Keratinocyte (primary cell): ENCODE measurements at regions not wholly inside any gene's neighbourhood (a gene's known extent, or its start where the extent isn't known, plus 50 kb on each side); places are given as distances from the start of the nearest gene placed in this dataset.

ENCODE experiments used
- DNase-seq: peaks from one replicate; pipeline ENCODE4 v3.0.0-alpha.2; 2011; ENCODE audit warnings: low read depth, missing footprints, low spot score
- FAIRE-seq: peaks from 2 replicates; lab custom pipeline; 2011; peaks lifted over from hg19 to GRCh38; lab: Jason Lieb, UNC
- H2AFZ ChIP-seq: 2 replicates; pipeline ENCODE4 v1.6.0; 2012; ENCODE audit warnings: low read length, control low read depth, inconsistent platforms; ENCODE audit not compliant: control insufficient read depth
- H3K27ac ChIP-seq: 2 replicates; pipeline ENCODE4 v1.5.1; 2011; ENCODE audit warnings: low read length; ENCODE audit not compliant: control insufficient read depth, insufficient read depth
- H3K27me3 ChIP-seq: 3 replicates; pipeline ENCODE4 v1.6.0; 2011; ENCODE audit warnings: low read length; ENCODE audit not compliant: control insufficient read depth, insufficient read depth; ENCODE audit errors: extremely low read depth
- H3K36me3 ChIP-seq, 2 experiments: 2 replicates in 1 of 2; 3 replicates in 1 of 2; pipeline ENCODE4 v1.5.1; 2011; ENCODE audit warnings: low read length in 2 of 2, mild to moderate bottlenecking in 1 of 2; ENCODE audit not compliant: control insufficient read depth in 2 of 2, insufficient read depth in 2 of 2; ENCODE audit errors: extremely low read depth in 1 of 2
- H3K4me1 ChIP-seq: 3 replicates; pipeline ENCODE4 v1.5.1; 2011; ENCODE audit warnings: low read length; ENCODE audit not compliant: control insufficient read depth, insufficient read depth; ENCODE audit errors: extremely low read depth
- H3K4me2 ChIP-seq: 3 replicates; pipeline ENCODE4 v1.6.0; 2011; ENCODE audit warnings: low read depth, low read length; ENCODE audit not compliant: control insufficient read depth, insufficient read depth; ENCODE audit errors: extremely low read depth
- H3K4me3 ChIP-seq, 3 experiments: fragments of 200-600 bp in 1 of 3; sonication (generic) in 1 of 3; 2 replicates in 2 of 3; 3 replicates in 1 of 3; pipeline ENCODE4 v1.5.1; 2011 to 2016; ENCODE audit warnings: low read length in 3 of 3, mild to moderate bottlenecking in 3 of 3, control low read depth in 2 of 3, inconsistent platforms in 1 of 3, low read depth in 1 of 3, mixed read lengths in 1 of 3, mixed run types in 1 of 3, moderate library complexity in 1 of 3; ENCODE audit not compliant: control insufficient read depth in 2 of 3, insufficient read depth in 2 of 3; ENCODE audit errors: extremely low read depth in 1 of 3
- H3K79me2 ChIP-seq: 2 replicates; pipeline ENCODE4 v1.6.0; 2012; ENCODE audit warnings: low read length; ENCODE audit not compliant: control insufficient read depth, insufficient read depth
- H3K9ac ChIP-seq: 3 replicates; pipeline ENCODE4 v1.6.0; 2011; ENCODE audit warnings: low read length; ENCODE audit not compliant: control insufficient read depth, insufficient read depth; ENCODE audit errors: extremely low read depth
- H3K9me1 ChIP-seq: 3 replicates; pipeline ENCODE4 v1.6.0; 2011; ENCODE audit warnings: low read length; ENCODE audit not compliant: control insufficient read depth, insufficient read depth; ENCODE audit errors: extremely low read depth
- H3K9me3 ChIP-seq: 2 replicates; pipeline ENCODE4 v1.5.1; 2012; ENCODE audit warnings: low read depth, low read length; ENCODE audit not compliant: control insufficient read depth
- H4K20me1 ChIP-seq: 3 replicates; pipeline ENCODE4 v1.6.0; 2011; ENCODE audit warnings: low read length; ENCODE audit not compliant: control insufficient read depth, insufficient read depth; ENCODE audit errors: extremely low read depth
- CTCF ChIP-seq, 3 experiments: IDR thresholded peaks in 1 of 3; conservative IDR thresholded peaks in 1 of 3; optimal IDR thresholded peaks in 1 of 3; 2 replicates in 2 of 3; 3 replicates in 1 of 3; pipeline versions ENCODE3 to v1.5.1; 2011; ENCODE audit warnings: low read length in 3 of 3, mild to moderate bottlenecking in 3 of 3, moderate library complexity in 2 of 3, control low read depth in 1 of 3, inconsistent platforms in 1 of 3; ENCODE audit not compliant: insufficient read depth in 2 of 3; ENCODE audit errors: extremely low read depth in 1 of 3
- EZH2 ChIP-seq: IDR thresholded peaks from one replicate; pipeline ENCODE4 v1.6.1; 2012; ENCODE audit warnings: inconsistent platforms, mild to moderate bottlenecking, low read length, moderate library complexity
- dilution Hi-C: fragments of 300-500 bp; cut with MboI; formaldehyde crosslinking; loops from one replicate; pipeline ENCODE4 v1.7.0; 2020; ENCODE audit warnings: low sequenced_read_pairs; ENCODE audit not compliant: extremely low pct_ligation_motif_present

DNA sequence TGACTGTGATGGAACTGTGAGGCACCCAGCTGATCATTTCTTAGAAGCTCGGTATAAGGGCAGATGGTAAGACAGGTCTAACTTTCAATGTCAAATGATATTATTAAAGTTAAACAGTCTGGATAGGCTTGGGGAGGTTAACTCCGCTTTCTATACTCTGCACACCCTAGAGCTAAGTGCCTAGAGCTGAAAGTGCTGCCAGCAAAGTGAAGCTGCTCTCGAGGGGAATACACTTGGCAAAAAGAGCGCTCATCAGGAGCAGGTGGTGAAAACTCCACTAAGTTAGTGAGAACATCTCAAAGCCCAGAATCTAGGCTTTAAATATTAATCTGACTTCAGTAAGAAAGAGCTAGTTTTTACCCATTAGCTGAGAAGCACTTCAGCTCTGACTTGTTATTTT lies 349.6 kb upstream of the SLC30A5 start:
- Histone ChIP-seq H2AFZ (no peak overlapping the region), H3K27me3 (no peaks in the 10 kb centered on the region), H3K4me1 (no peaks in the 10 kb centered on the region), H3K4me2 (no peak overlapping the region), H3K4me3 (no peak overlapping the region), H3K36me3 (no peaks in the 10 kb centered on the region), H3K9ac (no peak overlapping the region), H3K79me2 (no peaks in the 10 kb centered on the region), H3K27ac (no peak overlapping the region), H3K9me1 (no peaks in the 10 kb centered on the region), H3K9me3 (no peaks in the 10 kb centered on the region), H4K20me1 (no peaks in the 10 kb centered on the region)
- TF ChIP-seq EZH2, result no peak
- no peak for TF ChIP-seq CTCF (optimal IDR thresholded peaks at IDR 0.05 in 1 of 3, IDR thresholded peaks at IDR 0.05 in 1 of 3, conservative IDR thresholded peaks at IDR 0.05 in 1 of 3; ENCODE audit: extremely low read depth in 1 of 3, insufficient read depth in 2 of 3, low read length in 3 of 3)
- dilution Hi-C loops, result no loop called here
- no peak for FAIRE-seq
- DNase-seq, result no peak

DNA sequence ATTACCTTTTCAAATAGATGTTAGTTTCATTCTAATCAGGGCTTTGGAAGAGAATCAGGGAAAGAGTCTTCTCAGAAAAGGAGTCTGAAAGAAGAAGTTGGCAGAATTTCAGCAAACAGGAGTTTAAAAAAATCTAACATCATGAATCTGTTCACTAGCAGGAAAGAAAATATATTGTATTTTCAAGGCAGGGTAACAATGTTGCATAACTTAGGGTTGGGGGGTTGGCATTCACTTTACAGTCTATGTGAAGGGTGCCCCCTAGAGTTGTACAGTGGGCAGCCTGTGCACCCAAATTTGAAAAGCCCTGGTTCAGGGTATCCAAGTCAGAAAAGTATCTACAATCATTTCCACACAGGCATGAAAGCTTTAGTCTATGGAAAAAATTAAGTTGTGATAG lies 348.4 kb upstream of the SLC30A5 start:
- FAIRE-seq, result no peak
- no peak overlapping the region for H3K9ac ChIP-seq

More for the DNA sequence above, 348.4 kb upstream of the SLC30A5 start:
- Histone ChIP-seq H3K36me3 (no peaks in the 10 kb centered on the region), H3K9me3 (no peaks in the 10 kb centered on the region), H3K27ac (no peak overlapping the region), H4K20me1 (no peaks in the 10 kb centered on the region), H3K4me2 (no peak overlapping the region), H3K9me1 (no peaks in the 10 kb centered on the region), H3K4me3 (no peak overlapping the region), H3K27me3 (no peaks in the 10 kb centered on the region), H3K79me2 (no peaks in the 10 kb centered on the region), H2AFZ (no peak overlapping the region), H3K4me1 (no peaks in the 10 kb centered on the region)
- DNase-seq, result no peak
- dilution Hi-C loops, result no loop called here
- no peak for TF ChIP-seq EZH2
- TF ChIP-seq CTCF (optimal IDR thresholded peaks at IDR 0.05 in 1 of 3, IDR thresholded peaks at IDR 0.05 in 1 of 3, conservative IDR thresholded peaks at IDR 0.05 in 1 of 3; ENCODE audit: extremely low read depth in 1 of 3, insufficient read depth in 2 of 3, low read length in 3 of 3), result peak; percentile 8 to 43 (median 16)
